Left ventricle myocardium inferior (tissue), 1 donor: ENCODE measurements at regions not wholly inside any gene's neighbourhood (a gene's known extent, or its start where the extent isn't known, plus 50 kb on each side); places are given as distances from the start of the nearest gene placed in this dataset.

Experiments used
- DNase-seq: peaks from one replicate; pipeline ENCODE4 v3.0.0-alpha.2; 2020
- H3K27ac ChIP-seq: fragments of 200-600 bp; replicated peaks from 2 replicates; pipeline ENCODE4 v1.8.0; 2021
- H3K27me3 ChIP-seq: fragments of 200-600 bp; 2 replicates; pipeline ENCODE4 v1.8.0; 2021; ENCODE audit warnings: low read depth
- H3K36me3 ChIP-seq: fragments of 200-600 bp; 2 replicates; pipeline ENCODE4 v1.8.0; 2021
- H3K4me1 ChIP-seq: fragments of 200-600 bp; 2 replicates; pipeline ENCODE4 v1.8.0; 2021
- H3K4me3 ChIP-seq: fragments of 200-600 bp; 2 replicates; pipeline ENCODE4 v1.8.0; 2021; ENCODE audit warnings: mild to moderate bottlenecking, moderate library complexity
- H3K9me3 ChIP-seq: fragments of 200-600 bp; replicated peaks from 2 replicates; pipeline ENCODE4 v1.8.0; 2021
- CTCF ChIP-seq: fragments of 200-600 bp; IDR thresholded peaks from 2 replicates; pipeline ENCODE4 v1.8.0; 2021; ENCODE audit warnings: antibody characterized with exemption, mild to moderate bottlenecking, borderline replicate concordance
- intact Hi-C: fragments of 100-400 bp; cut with micrococcal nuclease; formaldehyde crosslinking; loops from one replicate; pipeline ENCODE4 v1.11.0; 2022
- donor health status: DM: no; HTN: yes; CAD: no; lungs with severe emphysema.

GRCh38 chr18:57961876-57962505 is 82.0 kb upstream of the NEDD4L start:
- no peaks in the 10 kb centered on the region for H3K9me3 ChIP-seq
- H3K27ac ChIP-seq = no peak overlapping the region
- no peak overlapping the region for H3K4me3 ChIP-seq
- H3K27me3 ChIP-seq = peaks cover 16% of the 10 kb centered on the region
- no peak for DNase-seq
- no peak for TF ChIP-seq CTCF
- no peaks in the 10 kb centered on the region for H3K36me3 ChIP-seq
- intact Hi-C loops = no loop called here
- no peaks in the 10 kb centered on the region for H3K4me1 ChIP-seq

GRCh38 chr18:57961411-57961810 is 82.6 kb upstream of the NEDD4L start:
- intact Hi-C loops = no loop called here
- Histone ChIP-seq H3K27me3 (peaks cover 22% of the 10 kb centered on the region), H3K36me3 (no peaks in the 10 kb centered on the region), H3K27ac (no peak overlapping the region), H3K4me1 (no peaks in the 10 kb centered on the region), H3K9me3 (no peaks in the 10 kb centered on the region), H3K4me3 (no peak overlapping the region)
- no peak for TF ChIP-seq CTCF
- no peak for DNase-seq

- Histone ChIP-seq H3K9me3 (no peaks in the 10 kb centered on the region), H3K27ac (no peak overlapping the region), H3K27me3 (peaks cover 32% of the 10 kb centered on the region), H3K36me3 (no peaks in the 10 kb centered on the region), H3K4me1 (no peaks in the 10 kb centered on the region), H3K4me3 (no peak overlapping the region)
- intact Hi-C loops = no loop called here
- TF ChIP-seq CTCF = no peak
- DNase-seq = no peak
These were observed 84.7 kb upstream of the NEDD4L start for GRCh38 chr18:57959278-57959677.

GRCh38 chr18:57957210-57957609 is 86.8 kb upstream of the NEDD4L start:
- Histone ChIP-seq H3K27ac (no peak overlapping the region), H3K4me1 (no peaks in the 10 kb centered on the region), H3K9me3 (no peaks in the 10 kb centered on the region), H3K4me3 (no peak overlapping the region), H3K27me3 (peaks cover 32% of the 10 kb centered on the region), H3K36me3 (no peaks in the 10 kb centered on the region)
- no peak for DNase-seq
- no peak for TF ChIP-seq CTCF
- intact Hi-C loops = no loop called here

GRCh38 chr18:57956491-57956890 is 87.5 kb upstream of the NEDD4L start:
- Histone ChIP-seq H3K4me3 (no peak overlapping the region), H3K27me3 (peaks cover 32% of the 10 kb centered on the region), H3K4me1 (no peaks in the 10 kb centered on the region), H3K9me3 (no peaks in the 10 kb centered on the region), H3K36me3 (no peaks in the 10 kb centered on the region), H3K27ac (no peak overlapping the region)
- DNase-seq = no peak
- no peak for TF ChIP-seq CTCF
- intact Hi-C loops = no loop called here
